DOHH2 (cell line): ENCODE measurements at regions not wholly inside any gene's neighbourhood (a gene's known extent, or its start where the extent isn't known, plus 50 kb on each side); places are given as distances from the start of the nearest gene placed in this dataset.

Experiments used
- H3F3A ChIP-seq: fragments of 200-600 bp; sonication (generic), shearing (Covaris generic); 2 replicates; pipeline ENCODE4 v1.6.0; 2016; ENCODE audit warnings: antibody characterized with exemption, mild to moderate bottlenecking; ENCODE audit not compliant: control insufficient read depth, insufficient read depth
- H3K27ac ChIP-seq: fragments of 200-600 bp; sonication (generic); 2 replicates; pipeline ENCODE4 v1.5.1; 2014; ENCODE audit warnings: low read depth, mild to moderate bottlenecking, low read length, moderate library complexity
- H3K27me3 ChIP-seq: fragments of 200-600 bp; sonication (generic); 2 replicates; pipeline ENCODE4 v1.6.1; 2014; ENCODE audit warnings: mild to moderate bottlenecking, low read length, mixed read lengths; ENCODE audit not compliant: control insufficient read depth
- H3K36me3 ChIP-seq: fragments of 200-600 bp; sonication (generic); 2 replicates; pipeline ENCODE4 v1.6.1; 2014; ENCODE audit warnings: mild to moderate bottlenecking, low read length, moderate library complexity, mixed read lengths; ENCODE audit not compliant: control insufficient read depth
- H3K4me1 ChIP-seq: fragments of 200-600 bp; sonication (generic); 2 replicates; pipeline ENCODE4 v1.6.1; 2014; ENCODE audit warnings: mild to moderate bottlenecking, low read length, mixed read lengths; ENCODE audit not compliant: control insufficient read depth
- H3K4me2 ChIP-seq: fragments of 200-600 bp; sonication (generic); 2 replicates; pipeline ENCODE4 v1.6.0; 2014; ENCODE audit warnings: mild to moderate bottlenecking, low read length, moderate library complexity
- H3K4me3 ChIP-seq: fragments of 200-600 bp; sonication (generic); 2 replicates; pipeline ENCODE4 v1.5.1; 2014; ENCODE audit warnings: mild to moderate bottlenecking, low read length, mixed read lengths
- H3K79me2 ChIP-seq: fragments of 200-600 bp; sonication (generic); 2 replicates; pipeline ENCODE4 v1.6.1; 2014; ENCODE audit warnings: mild to moderate bottlenecking, low read length, mixed read lengths; ENCODE audit not compliant: control insufficient read depth
- H3K9me2 ChIP-seq: fragments of 200-600 bp; sonication (generic); replicated peaks from 2 replicates; pipeline ENCODE4 v1.6.1; 2014; ENCODE audit warnings: mild to moderate bottlenecking, low read length, mixed read lengths; ENCODE audit not compliant: control insufficient read depth
- H3K9me3 ChIP-seq: fragments of 200-600 bp; sonication (generic); 2 replicates; pipeline ENCODE4 v1.6.1; 2014; ENCODE audit warnings: antibody characterized with exemption, low read length, mixed read lengths; ENCODE audit not compliant: control insufficient read depth, insufficient read depth
- H4K20me1 ChIP-seq: fragments of 200-600 bp; sonication (generic); 2 replicates; pipeline ENCODE4 v1.6.0; 2014; ENCODE audit warnings: low read depth, mild to moderate bottlenecking, antibody characterized with exemption, low read length, moderate library complexity; ENCODE audit not compliant: control insufficient read depth, insufficient read depth
- EZH2phosphoT487 ChIP-seq: fragments of 200-600 bp; sonication (generic); IDR thresholded peaks from 2 replicates; pipeline ENCODE4 v1.6.1; 2017; ENCODE audit warnings: borderline replicate concordance, mild to moderate bottlenecking, antibody characterized with exemption, low read length, moderate library complexity, mixed read lengths
- TF ChIP-seq, protein P1 (sequence below): fragments of 200-600 bp; sonication (generic); IDR thresholded peaks from one replicate; pipeline ENCODE4 v1.5.1; 2014; ENCODE audit warnings: antibody characterized with exemption, mild to moderate bottlenecking, low read depth, low read length; ENCODE audit not compliant: poor library complexity, severe bottlenecking

- TF ChIP-seq, protein P1, sequence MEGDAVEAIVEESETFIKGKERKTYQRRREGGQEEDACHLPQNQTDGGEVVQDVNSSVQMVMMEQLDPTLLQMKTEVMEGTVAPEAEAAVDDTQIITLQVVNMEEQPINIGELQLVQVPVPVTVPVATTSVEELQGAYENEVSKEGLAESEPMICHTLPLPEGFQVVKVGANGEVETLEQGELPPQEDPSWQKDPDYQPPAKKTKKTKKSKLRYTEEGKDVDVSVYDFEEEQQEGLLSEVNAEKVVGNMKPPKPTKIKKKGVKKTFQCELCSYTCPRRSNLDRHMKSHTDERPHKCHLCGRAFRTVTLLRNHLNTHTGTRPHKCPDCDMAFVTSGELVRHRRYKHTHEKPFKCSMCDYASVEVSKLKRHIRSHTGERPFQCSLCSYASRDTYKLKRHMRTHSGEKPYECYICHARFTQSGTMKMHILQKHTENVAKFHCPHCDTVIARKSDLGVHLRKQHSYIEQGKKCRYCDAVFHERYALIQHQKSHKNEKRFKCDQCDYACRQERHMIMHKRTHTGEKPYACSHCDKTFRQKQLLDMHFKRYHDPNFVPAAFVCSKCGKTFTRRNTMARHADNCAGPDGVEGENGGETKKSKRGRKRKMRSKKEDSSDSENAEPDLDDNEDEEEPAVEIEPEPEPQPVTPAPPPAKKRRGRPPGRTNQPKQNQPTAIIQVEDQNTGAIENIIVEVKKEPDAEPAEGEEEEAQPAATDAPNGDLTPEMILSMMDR: no peak
- TF ChIP-seq EZH2phosphoT487: no peak
- Histone ChIP-seq H3K4me3 (no peak overlapping the region), H3K36me3 (no peaks in the 10 kb centered on the region; the same call in 1 of the 2 replicates), H3K4me1 (no peaks in the 10 kb centered on the region), H3K9me2 (no peaks in the 10 kb centered on the region), H3K27ac (no peak overlapping the region), H3K27me3 (no peaks in the 10 kb centered on the region), H3K4me2 (no peak overlapping the region), H3K9me3 (no peaks in the 10 kb centered on the region), H3K79me2 (0 out of 2 replicates have a peak, but pooled peaks cover 2% of the 10 kb centered on the region), H4K20me1 (no peaks in the 10 kb centered on the region), H3F3A (no peaks in the 10 kb centered on the region)
Measured at GRCh38 chr7:128145191-128145590, 95.9 kb upstream of the LEP start.

GRCh38 chr7:128146052-128146451 lies 95.0 kb upstream of the LEP start:
- Histone ChIP-seq H3K27me3 (no peaks in the 10 kb centered on the region), H3K9me3 (no peaks in the 10 kb centered on the region), H3K79me2 (0 out of 2 replicates have a peak, but pooled peaks cover 2% of the 10 kb centered on the region), H3K27ac (no peak overlapping the region), H3K36me3 (no peaks in the 10 kb centered on the region; the same call in 1 of the 2 replicates), H3F3A (no peaks in the 10 kb centered on the region), H3K4me1 (no peaks in the 10 kb centered on the region), H3K4me3 (no peak overlapping the region), H3K9me2 (no peaks in the 10 kb centered on the region), H3K4me2 (no peak overlapping the region), H4K20me1 (no peaks in the 10 kb centered on the region)
- TF ChIP-seq EZH2phosphoT487: no peak
- TF ChIP-seq, protein P1: no peak

DNA sequence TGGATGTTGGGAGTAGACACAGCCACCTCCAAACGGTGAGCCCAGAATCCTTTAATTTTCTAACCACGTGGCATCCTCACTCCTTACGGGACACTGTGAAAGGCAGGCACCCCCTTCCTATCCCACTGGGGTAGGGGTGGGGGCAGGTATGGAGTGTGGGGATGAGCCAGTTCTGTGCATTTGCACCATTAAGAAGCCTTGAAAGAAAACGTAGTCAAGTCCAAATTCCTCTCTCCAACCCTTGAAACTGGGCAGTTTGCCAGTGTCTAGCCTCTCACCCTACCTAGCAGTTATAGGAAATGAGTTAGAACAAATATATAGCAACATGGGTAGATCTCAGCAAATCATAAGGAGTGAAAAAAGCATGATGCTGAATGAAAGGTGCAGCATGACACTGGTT lies 92.4 kb upstream of the LEP start:
- H3K9me2 ChIP-seq: no peaks in the 10 kb centered on the region
- H3K27ac ChIP-seq: no peak overlapping the region
- H4K20me1 ChIP-seq: no peaks in the 10 kb centered on the region
- TF ChIP-seq, protein P1: no peak
- no peak for TF ChIP-seq EZH2phosphoT487
- H3K4me1 ChIP-seq: no peaks in the 10 kb centered on the region
- no peaks in the 10 kb centered on the region for H3K27me3 ChIP-seq
- H3K9me3 ChIP-seq: no peaks in the 10 kb centered on the region
- H3K79me2 ChIP-seq: 0 out of 2 replicates have a peak, but pooled peaks cover 2% of the 10 kb centered on the region
- no peak overlapping the region for H3K4me2 ChIP-seq
- no peaks in the 10 kb centered on the region for H3F3A ChIP-seq
- H3K4me3 ChIP-seq: no peak overlapping the region
- no peaks in the 10 kb centered on the region for H3K36me3 ChIP-seq
